ENCODE measurements at regions not wholly inside any gene's neighbourhood (a gene's known extent, or its start where the extent isn't known, plus 50 kb on each side); places are given as distances from the start of the nearest gene placed in this dataset.

- TF ChIP-seq CTCF (IDR thresholded peaks at IDR 0.05) (no peak), POLR2A (IDR thresholded peaks at IDR 0.05) (no peak)
These were observed 247.8 kb upstream of the DKK2 start for GRCh38 chr4:107283587-107284559.
